H1 (cell line): ENCODE measurements at regions not wholly inside any gene's neighbourhood (a gene's known extent, or its start where the extent isn't known, plus 50 kb on each side); places are given as distances from the start of the nearest gene placed in this dataset.

ENCODE experiments used
- CTCF ChIA-PET: fragments of 300-600 bp; sonication (Branson Sonifier 250); formaldehyde crosslinking; loops from one replicate; lab custom pipeline; 2021; ENCODE audit not compliant: partially characterized antibody; lab: Charles Lee
- POLR2A ChIA-PET: fragments of 300-600 bp; sonication (Branson Sonifier 250); formaldehyde crosslinking; loops from one replicate; lab custom pipeline; 2021; ENCODE audit warnings: inconsistent platforms; ENCODE audit not compliant: partially characterized antibody; lab: Charles Lee
- DNase-seq, 2 experiments: peaks; one replicate each; pipeline versions ENCODE4 v3.0.0 to v3.0.0-alpha.2; 2010 to 2022; ENCODE audit warnings: low spot score in 2 of 2, low read depth in 1 of 2, mixed read lengths in 1 of 2
- FAIRE-seq: peaks from 2 replicates; lab custom pipeline; 2011; peaks lifted over from hg19 to GRCh38; lab: Jason Lieb, UNC
- H2AFZ ChIP-seq: 2 replicates; pipeline ENCODE4 v1.8.1; 2012; ENCODE audit warnings: low read length, inconsistent platforms
- H2AK5ac ChIP-seq: 2 replicates; pipeline ENCODE4 v1.6.1; 2013; ENCODE audit warnings: low read depth, low read length
- H2BK120ac ChIP-seq: replicated peaks from 2 replicates; pipeline ENCODE3; 2013; ENCODE audit warnings: low read depth, low read length, inconsistent platforms
- H2BK12ac ChIP-seq: 2 replicates; pipeline ENCODE4 v1.6.1; 2013; ENCODE audit warnings: low read depth, low read length
- H2BK15ac ChIP-seq: 2 replicates; pipeline ENCODE4 v1.6.1; 2013; ENCODE audit warnings: low read length
- H2BK20ac ChIP-seq: 2 replicates; pipeline ENCODE4 v1.6.1; 2013; ENCODE audit warnings: low read length
- H2BK5ac ChIP-seq: 2 replicates; pipeline ENCODE4 v1.6.1; 2013; ENCODE audit warnings: low read depth, low read length
- H3K14ac ChIP-seq: 2 replicates; pipeline ENCODE4 v1.6.1; 2013; ENCODE audit warnings: inconsistent platforms; ENCODE audit not compliant: insufficient read length
- H3K18ac ChIP-seq: 2 replicates; pipeline ENCODE4 v1.6.1; 2013; ENCODE audit warnings: low read length; ENCODE audit errors: extremely low read depth
- H3K23ac ChIP-seq: 2 replicates; pipeline ENCODE4 v1.6.1; 2013; ENCODE audit warnings: inconsistent platforms; ENCODE audit not compliant: insufficient read length
- H3K23me2 ChIP-seq: 2 replicates; pipeline ENCODE4 v1.6.1; 2013; ENCODE audit warnings: low read depth, low read length
- H3K27ac ChIP-seq: 2 replicates; pipeline ENCODE4 v1.6.1; 2011; ENCODE audit warnings: low read depth, low read length, inconsistent platforms
- H3K27me3 ChIP-seq, 4 experiments: replicated peaks in 1 of 4; 1 replicate in 1 of 4; 2 replicates in 3 of 4; pipeline versions ENCODE4 v1.6.1 to v1.8.1; 2011 to 2013; ENCODE audit warnings: low read length in 3 of 4, mild to moderate bottlenecking in 3 of 4, inconsistent platforms in 2 of 4, mixed read lengths in 2 of 4, moderate library complexity in 1 of 4; ENCODE audit not compliant: control insufficient read depth in 3 of 4, insufficient read depth in 3 of 4; ENCODE audit errors: extremely low read depth in 1 of 4
- H3K36me3 ChIP-seq, 4 experiments: 2 replicates each; pipeline versions ENCODE4 v1.6.1 to v1.8.1; 2011 to 2013; ENCODE audit warnings: mild to moderate bottlenecking in 4 of 4, low read length in 3 of 4, moderate library complexity in 2 of 4, control low read depth in 1 of 4, inconsistent platforms in 1 of 4; ENCODE audit not compliant: insufficient read depth in 4 of 4, control insufficient read depth in 2 of 4
- H3K4ac ChIP-seq: replicated peaks from 2 replicates; pipeline ENCODE3; 2013; ENCODE audit warnings: low read length, low read depth, mixed read lengths, inconsistent platforms; ENCODE audit not compliant: insufficient read length
- H3K4me1 ChIP-seq, 4 experiments: replicated peaks in 1 of 4; 1 replicate in 1 of 4; 2 replicates in 3 of 4; pipeline versions ENCODE4 v1.6.1 to v1.8.1; 2011 to 2013; ENCODE audit warnings: low read length in 3 of 4, inconsistent platforms in 2 of 4, mixed read lengths in 1 of 4; ENCODE audit not compliant: insufficient read depth in 4 of 4, control insufficient read depth in 3 of 4
- H3K4me2 ChIP-seq, 2 experiments: 2 replicates each; pipeline versions ENCODE4 v1.6.1 to v1.8.1; 2011 to 2013; ENCODE audit warnings: low read depth in 2 of 2, low read length in 2 of 2, control low read depth in 1 of 2, inconsistent platforms in 1 of 2, mild to moderate bottlenecking in 1 of 2; ENCODE audit not compliant: insufficient read depth in 1 of 2
- H3K4me3 ChIP-seq, 4 experiments: fragments of 200-600, 300-600 bp in 1 of 4; sonication (generic), shearing (Covaris generic), sonication (Bioruptor Twin) in 1 of 4; 2 replicates each; pipeline versions ENCODE4 v1.5.1 to v1.8.1; 2011 to 2016; ENCODE audit warnings: low read length in 4 of 4, low read depth in 3 of 4, control low read depth in 2 of 4, inconsistent platforms in 2 of 4, mild to moderate bottlenecking in 2 of 4, mixed read lengths in 1 of 4, moderate library complexity in 1 of 4; ENCODE audit not compliant: insufficient read depth in 2 of 4; ENCODE audit errors: extremely low read depth in 1 of 4
- H3K56ac ChIP-seq: replicated peaks from 2 replicates; pipeline ENCODE3; 2013; ENCODE audit warnings: low read depth, mild to moderate bottlenecking, mixed read lengths, low read length, inconsistent platforms; ENCODE audit not compliant: insufficient read length
- H3K79me1 ChIP-seq: 2 replicates; pipeline ENCODE4 v1.6.1; 2013; ENCODE audit warnings: low read depth, low read length, control low read depth
- H3K79me2 ChIP-seq, 2 experiments: 2 replicates each; pipeline versions ENCODE4 v1.6.1 to v1.8.1; 2012 to 2013; ENCODE audit warnings: low read length in 2 of 2, mild to moderate bottlenecking in 2 of 2, inconsistent platforms in 1 of 2; ENCODE audit not compliant: insufficient read depth in 2 of 2, control insufficient read depth in 1 of 2
- H3K9ac ChIP-seq, 4 experiments: replicated peaks in 1 of 4; 1 replicate in 1 of 4; 2 replicates in 3 of 4; pipeline versions ENCODE4 v1.6.1 to v1.8.1; 2011 to 2013; ENCODE audit warnings: low read depth in 3 of 4, low read length in 3 of 4, control low read depth in 2 of 4, mild to moderate bottlenecking in 2 of 4, moderate library complexity in 2 of 4, inconsistent platforms in 1 of 4; ENCODE audit errors: extremely low read depth in 1 of 4
- H3K9me3 ChIP-seq, 2 experiments: 2 replicates each; pipeline versions ENCODE4 v1.6.1 to v1.8.1; 2012 to 2013; ENCODE audit warnings: mild to moderate bottlenecking in 2 of 2, moderate library complexity in 2 of 2, control low read depth in 1 of 2, inconsistent platforms in 1 of 2, low read depth in 1 of 2, low read length in 1 of 2, mixed read lengths in 1 of 2; ENCODE audit not compliant: insufficient read depth in 2 of 2
- H4K20me1 ChIP-seq, 2 experiments: replicated peaks in 1 of 2; 2 replicates each; pipeline versions ENCODE3 to v1.8.1; 2011 to 2013; ENCODE audit warnings: inconsistent platforms in 2 of 2, low read length in 2 of 2, mild to moderate bottlenecking in 1 of 2; ENCODE audit not compliant: insufficient read depth in 2 of 2, control insufficient read depth in 1 of 2
- H4K5ac ChIP-seq: 2 replicates; pipeline ENCODE4 v1.6.1; 2013; ENCODE audit warnings: low read length, low read depth, mixed read lengths, inconsistent platforms; ENCODE audit not compliant: insufficient read length
- H4K8ac ChIP-seq: 2 replicates; pipeline ENCODE4 v1.8.0; 2013; ENCODE audit warnings: mild to moderate bottlenecking, moderate library complexity, low read length, inconsistent platforms; ENCODE audit not compliant: insufficient read depth; ENCODE audit errors: extremely low read depth
- H4K91ac ChIP-seq: replicated peaks from 2 replicates; pipeline ENCODE3; 2013; ENCODE audit warnings: low read length, mixed read lengths, inconsistent platforms; ENCODE audit not compliant: insufficient read length
- CTBP2 ChIP-seq: IDR thresholded peaks from 2 replicates; pipeline ENCODE4 v1.7.0; 2011; ENCODE audit warnings: borderline replicate concordance, mild to moderate bottlenecking, moderate library complexity, mixed read lengths, low read length; ENCODE audit not compliant: insufficient read depth, insufficient read length
- EGR1 ChIP-seq: IDR thresholded peaks from 2 replicates; pipeline ENCODE4 v1.6.1; 2011; ENCODE audit warnings: low read depth, low read length, borderline replicate concordance
- FOSL1 ChIP-seq: IDR thresholded peaks from 2 replicates; pipeline ENCODE4 v1.6.1; 2011; ENCODE audit warnings: mild to moderate bottlenecking, low read depth, low read length, moderate library complexity; ENCODE audit not compliant: insufficient read depth
- KDM4A ChIP-seq: IDR thresholded peaks from one replicate; pipeline ENCODE4 v1.7.1; 2012; ENCODE audit warnings: low read depth, mild to moderate bottlenecking, moderate library complexity, low read length, inconsistent platforms; ENCODE audit not compliant: severe bottlenecking
- POLR2AphosphoS5 ChIP-seq: IDR thresholded peaks from 2 replicates; pipeline ENCODE4 v1.6.1; 2011; ENCODE audit warnings: low read depth, low read length
- POU5F1 ChIP-seq: IDR thresholded peaks from 2 replicates; pipeline ENCODE4 v1.6.1; 2011; ENCODE audit warnings: low read depth, mild to moderate bottlenecking, low read length, moderate library complexity
- RFX5 ChIP-seq: IDR thresholded peaks from 2 replicates; pipeline ENCODE4 v1.6.1; 2011; ENCODE audit warnings: low read depth, low read length, improper control_type of control experiment, borderline replicate concordance
- RNF2 ChIP-seq: fragments of 200-900, 300-1000 bp; sonication (generic); IDR thresholded peaks from 2 replicates; pipeline ENCODE4 v1.7.1; 2016; ENCODE audit warnings: borderline replicate concordance, low read depth, mild to moderate bottlenecking, antibody characterized with exemption, low read length; ENCODE audit not compliant: poor library complexity, severe bottlenecking; ENCODE audit errors: missing control alignments
- SP1 ChIP-seq: IDR thresholded peaks from 2 replicates; pipeline ENCODE4 v1.6.1; 2011; ENCODE audit warnings: low read depth, low read length
- SP4 ChIP-seq: IDR thresholded peaks from 2 replicates; pipeline ENCODE4 v1.6.1; 2012; ENCODE audit warnings: low read length, inconsistent platforms
- SRF ChIP-seq: IDR thresholded peaks from 2 replicates; pipeline ENCODE4 v1.6.1; 2011; ENCODE audit warnings: mild to moderate bottlenecking, low read depth, low read length, moderate library complexity
- TAF1 ChIP-seq: IDR thresholded peaks from 2 replicates; pipeline ENCODE4 v1.6.1; 2011; ENCODE audit warnings: mild to moderate bottlenecking, low read depth, low read length
- TCF12 ChIP-seq: IDR thresholded peaks from 2 replicates; pipeline ENCODE4 v1.6.1; 2011; ENCODE audit warnings: low read depth, mild to moderate bottlenecking, low read length
- WGBS, 2 experiments: shearing (Covaris generic) in 1 of 2; methylation state at CpG; one replicate each; pipeline versions ENCODE4 v1.1.6 to v1.1.7; 2013 to 2015; ENCODE audit warnings: low lambda C conversion rate in 2 of 2, mixed read lengths in 2 of 2, inconsistent platforms in 1 of 2, low coverage in 1 of 2, missing lambda C conversion rate in 1 of 2; ENCODE audit not compliant: insufficient replicate concordance in 2 of 2, insufficient coverage in 1 of 2, insufficient read length in 1 of 2; ENCODE audit errors: extremely low coverage in 1 of 2, missing lambda C conversion rate in 1 of 2; 5-methylcytosine and 5-hydroxymethylcytosine counted together

- H3K79me2 ChIP-seq = no peaks in the 10 kb centered on the region
- H3K14ac ChIP-seq = no peak overlapping the region
- no peak overlapping the region for H2AK5ac ChIP-seq
- no peak overlapping the region for H3K56ac ChIP-seq
- H4K20me1 ChIP-seq = no peaks in the 10 kb centered on the region
- H3K27me3 ChIP-seq = no peaks in the 10 kb centered on the region
- no peak overlapping the region for H2AFZ ChIP-seq
- no peaks in the 10 kb centered on the region; the same call in 1 of the 2 replicates for H3K23me2 ChIP-seq
- H3K4me2 ChIP-seq = no peak overlapping the region
- no peak overlapping the region for H4K8ac ChIP-seq
- POLR2A ChIA-PET = no interaction called here
- FAIRE-seq (no peak), DNase-seq (no peak)
- H3K4me1 ChIP-seq = no peaks in the 10 kb centered on the region
- 61% methylated on average over 3 of the region's 3 CpGs; no CpG with 5 or more reads in 1 of the 2 experiments for WGBS, 2 experiments
- no peak overlapping the region for H3K9ac ChIP-seq
- no peak for TF ChIP-seq SRF
- TF ChIP-seq FOSL1 = no peak
- no peak for TF ChIP-seq RNF2
- TF ChIP-seq EGR1 = no peak
- TF ChIP-seq KDM4A = no peak
- no peak for TF ChIP-seq SP4
- TF ChIP-seq RFX5 = no peak
- no peak for TF ChIP-seq CTBP2
- TF ChIP-seq POU5F1 = no peak
- TF ChIP-seq TCF12 = no peak
- no peak for TF ChIP-seq SP1
- no peak for TF ChIP-seq POLR2AphosphoS5
- no peak for TF ChIP-seq TAF1
- no peak overlapping the region for H2BK12ac ChIP-seq
- H4K91ac ChIP-seq = no peak overlapping the region
- H4K5ac ChIP-seq = no peak overlapping the region
- H3K9me3 ChIP-seq = peaks cover 22 to 24% of the 10 kb centered on the region in 2 experiments
- H2BK20ac ChIP-seq = no peak overlapping the region
- no peak overlapping the region for H3K18ac ChIP-seq
- H2BK5ac ChIP-seq = no peak overlapping the region
- CTCF ChIA-PET = no interaction called here
- no peak overlapping the region for H3K4ac ChIP-seq
- H3K36me3 ChIP-seq = no peaks in the 10 kb centered on the region
- H3K79me1 ChIP-seq = no peaks in the 10 kb centered on the region
- no peak overlapping the region for H3K23ac ChIP-seq
- H3K4me3 ChIP-seq = no peak overlapping the region
- H2BK120ac ChIP-seq = no peak overlapping the region
- H3K27ac ChIP-seq = no peak overlapping the region
- H2BK15ac ChIP-seq = no peak overlapping the region
These were observed 331.5 kb downstream of the PRDM2 start for GRCh38 chr1:14031461-14031860.
